PC-3 (cell line): ENCODE measurements at regions not wholly inside any gene's neighbourhood (a gene's known extent, or its start where the extent isn't known, plus 50 kb on each side); places are given as distances from the start of the nearest gene placed in this dataset.

ENCODE experiments used
- ATAC-seq: fragments of 200-7000 bp; cut with Tn5 transposase; 2 replicates; pipeline ENCODE4 v1.9.1; 2020; ENCODE audit warnings: mild to moderate bottlenecking, moderate library complexity
- BruUV-seq: library from RNA; stranded (reverse); fragments of 400-500 nt; replicated peaks from 2 replicates; lab custom pipeline; 2021; lab: Mats Ljungman, UMichigan
- CTCF ChIA-PET: fragments of 300-600 bp; sonication (Branson Sonifier 250); formaldehyde crosslinking; loops from one replicate; lab custom pipeline; 2022; ENCODE audit warnings: antibody characterized with exemption; lab: Charles Lee
- POLR2A ChIA-PET: fragments of 300-600 bp; sonication (Branson Sonifier 250); formaldehyde crosslinking; loops from one replicate; lab custom pipeline; 2022; ENCODE audit warnings: antibody characterized with exemption; ENCODE audit not compliant: unreplicated experiment; lab: Charles Lee
- DNase-seq: peaks from one replicate; pipeline ENCODE4 v3.0.0-alpha.2; 2015
- H2AFZ ChIP-seq: fragments of 300-600 bp; sonication (generic); 2 replicates; pipeline ENCODE4 v1.6.0; 2016; ENCODE audit warnings: antibody characterized with exemption, low read length
- H3F3A ChIP-seq: fragments of 300-600 bp; sonication (generic); one replicate; pipeline ENCODE4 v1.6.0; 2017; ENCODE audit warnings: antibody characterized with exemption, low read length, control low read depth, mild to moderate bottlenecking; ENCODE audit not compliant: unreplicated experiment
- H3K27ac ChIP-seq: fragments of 300-600 bp; sonication (generic); 2 replicates; pipeline ENCODE4 v1.5.1; 2016; ENCODE audit warnings: mild to moderate bottlenecking, low read length
- H3K27me3 ChIP-seq: fragments of 300-600 bp; sonication (generic); 2 replicates; pipeline ENCODE4 v1.6.1; 2016; ENCODE audit warnings: low read length, mixed read lengths
- H3K36me3 ChIP-seq: fragments of 300-600 bp; sonication (generic); 2 replicates; pipeline ENCODE4 v1.6.1; 2016; ENCODE audit warnings: low read depth, mixed run types, low read length, mixed read lengths
- H3K4me1 ChIP-seq: fragments of 300-600 bp; sonication (generic); 2 replicates; pipeline ENCODE4 v1.5.1; 2016; ENCODE audit warnings: low read length; ENCODE audit not compliant: insufficient read depth
- H3K4me2 ChIP-seq: fragments of 300-600 bp; sonication (generic); 2 replicates; pipeline ENCODE4 v1.6.0; 2016; ENCODE audit warnings: low read length
- H3K4me3 ChIP-seq: fragments of 300-600 bp; sonication (generic); 2 replicates; pipeline ENCODE4 v1.5.1; 2016; ENCODE audit warnings: mild to moderate bottlenecking, low read length, mixed read lengths
- H3K79me2 ChIP-seq: fragments of 300-600 bp; sonication (generic); 2 replicates; pipeline ENCODE4 v1.6.1; 2017; ENCODE audit warnings: low read length, mixed read lengths
- H3K9ac ChIP-seq: fragments of 300-600 bp; sonication (generic); 2 replicates; pipeline ENCODE4 v1.6.0; 2016; ENCODE audit warnings: mild to moderate bottlenecking, low read length
- H3K9me2 ChIP-seq: fragments of 300-600 bp; sonication (generic); replicated peaks from 2 replicates; pipeline ENCODE4 v1.6.1; 2016; ENCODE audit warnings: mixed run types, low read length, mixed read lengths
- H3K9me3 ChIP-seq: fragments of 300-600 bp; sonication (generic); 2 replicates; pipeline ENCODE4 v1.6.1; 2016; ENCODE audit warnings: low read length, mixed read lengths
- H4K20me1 ChIP-seq: fragments of 300-600 bp; sonication (generic); 2 replicates; pipeline ENCODE4 v1.6.1; 2016; ENCODE audit warnings: low read length, mixed read lengths
- EZH2 ChIP-seq: fragments of 300-600 bp; sonication (generic); IDR thresholded peaks from one replicate; pipeline ENCODE4 v1.6.1; 2017; ENCODE audit warnings: antibody characterized with exemption, mild to moderate bottlenecking, low read length; ENCODE audit not compliant: unreplicated experiment
- EZH2phosphoT487 ChIP-seq: fragments of 300-600 bp; sonication (generic); IDR thresholded peaks from 2 replicates; pipeline ENCODE4 v1.6.1; 2018; ENCODE audit warnings: mild to moderate bottlenecking, antibody characterized with exemption, low read length, borderline replicate concordance
- intact Hi-C: fragments of 100-400 bp; cut with micrococcal nuclease; formaldehyde crosslinking; loops from 2 replicates; pipeline ENCODE4 v1.9.0; 2023
- TF ChIP-seq, protein P1 (sequence below): fragments of 300-600 bp; sonication (generic); conservative IDR thresholded peaks from 2 replicates; pipeline ENCODE4 v1.5.1; 2017; ENCODE audit warnings: antibody characterized with exemption, low read depth, mild to moderate bottlenecking, low read length

- no peak overlapping the region for H3K4me3 ChIP-seq
- H3K79me2 ChIP-seq = no peaks in the 10 kb centered on the region
- intact Hi-C loops = no loop called here
- ChIA-PET CTCF (no interaction called here), POLR2A (no interaction called here)
- H3K9me3 ChIP-seq = no peaks in the 10 kb centered on the region
- H2AFZ ChIP-seq = no peak overlapping the region
- no peaks in the 10 kb centered on the region for H3K9me2 ChIP-seq
- H3K4me2 ChIP-seq = no peak overlapping the region
- no peaks in the 10 kb centered on the region for H3K4me1 ChIP-seq
- ATAC-seq (no peak), DNase-seq (no peak)
- no peak overlapping the region for H3K27ac ChIP-seq
- TF ChIP-seq, protein P1, sequence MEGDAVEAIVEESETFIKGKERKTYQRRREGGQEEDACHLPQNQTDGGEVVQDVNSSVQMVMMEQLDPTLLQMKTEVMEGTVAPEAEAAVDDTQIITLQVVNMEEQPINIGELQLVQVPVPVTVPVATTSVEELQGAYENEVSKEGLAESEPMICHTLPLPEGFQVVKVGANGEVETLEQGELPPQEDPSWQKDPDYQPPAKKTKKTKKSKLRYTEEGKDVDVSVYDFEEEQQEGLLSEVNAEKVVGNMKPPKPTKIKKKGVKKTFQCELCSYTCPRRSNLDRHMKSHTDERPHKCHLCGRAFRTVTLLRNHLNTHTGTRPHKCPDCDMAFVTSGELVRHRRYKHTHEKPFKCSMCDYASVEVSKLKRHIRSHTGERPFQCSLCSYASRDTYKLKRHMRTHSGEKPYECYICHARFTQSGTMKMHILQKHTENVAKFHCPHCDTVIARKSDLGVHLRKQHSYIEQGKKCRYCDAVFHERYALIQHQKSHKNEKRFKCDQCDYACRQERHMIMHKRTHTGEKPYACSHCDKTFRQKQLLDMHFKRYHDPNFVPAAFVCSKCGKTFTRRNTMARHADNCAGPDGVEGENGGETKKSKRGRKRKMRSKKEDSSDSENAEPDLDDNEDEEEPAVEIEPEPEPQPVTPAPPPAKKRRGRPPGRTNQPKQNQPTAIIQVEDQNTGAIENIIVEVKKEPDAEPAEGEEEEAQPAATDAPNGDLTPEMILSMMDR = no peak
- no peak for TF ChIP-seq EZH2
- TF ChIP-seq EZH2phosphoT487 = no peak
- no peaks in the 10 kb centered on the region for H3F3A ChIP-seq
- no peaks in the 10 kb centered on the region for H3K36me3 ChIP-seq
- no peak overlapping the region for H3K9ac ChIP-seq
- BruUV-seq = no TSS peak
- H4K20me1 ChIP-seq = no peaks in the 10 kb centered on the region
- H3K27me3 ChIP-seq = no peaks in the 10 kb centered on the region
These were observed 731.4 kb downstream of the FAT4 start for GRCh38 chr4:126046081-126046614.

GRCh38 chr4:126047114-126047513 is 732.4 kb downstream of the FAT4 start:
- no TSS peak for BruUV-seq

More at GRCh38 chr4:126047114-126047513, 732.4 kb downstream of the FAT4 start:
- DNase-seq (no peak), ATAC-seq (no peak)
- H3K4me2 ChIP-seq = no peak overlapping the region
- no peaks in the 10 kb centered on the region for H3K79me2 ChIP-seq
- H3K27ac ChIP-seq = no peak overlapping the region
- intact Hi-C loops = no loop called here
- CTCF ChIA-PET = interaction anchor here (0.6 kb wide), 1 partner anchor 69 kb away, joined by 5 read pairs; no protein-coding TSS in a partner anchor
- H3K9me2 ChIP-seq = no peaks in the 10 kb centered on the region
- no peaks in the 10 kb centered on the region for H3K36me3 ChIP-seq
- H3K9me3 ChIP-seq = no peaks in the 10 kb centered on the region
- no peak overlapping the region for H3K9ac ChIP-seq
- H3K4me1 ChIP-seq = no peaks in the 10 kb centered on the region
- H4K20me1 ChIP-seq = no peaks in the 10 kb centered on the region
- no peaks in the 10 kb centered on the region for H3F3A ChIP-seq
- POLR2A ChIA-PET = no interaction called here
- H2AFZ ChIP-seq = no peak overlapping the region
- TF ChIP-seq EZH2 (no peak), EZH2phosphoT487 (no peak)
- TF ChIP-seq, protein P1 = no peak
- H3K27me3 ChIP-seq = no peaks in the 10 kb centered on the region
- H3K4me3 ChIP-seq = no peak overlapping the region
